OCI-LY7 (cell line): ENCODE measurements at regions not wholly inside any gene's neighbourhood (a gene's known extent, or its start where the extent isn't known, plus 50 kb on each side); places are given as distances from the start of the nearest gene placed in this dataset.

ENCODE experiments used
- BruUV-seq: library from RNA; stranded (reverse); fragments of 400-500 nt; replicated peaks from 2 replicates; lab custom pipeline; 2021; lab: Mats Ljungman, UMichigan
- CTCF ChIA-PET: fragments of 300-600 bp; sonication (Branson Sonifier 250); formaldehyde crosslinking; loops from one replicate; lab custom pipeline; 2022; ENCODE audit warnings: antibody characterized with exemption; ENCODE audit not compliant: unreplicated experiment; lab: Charles Lee
- POLR2A ChIA-PET: fragments of 300-600 bp; sonication (Branson Sonifier 250); formaldehyde crosslinking; loops from one replicate; lab custom pipeline; 2022; ENCODE audit warnings: antibody characterized with exemption; lab: Charles Lee
- DNase-seq: peaks from one replicate; pipeline ENCODE4 v3.0.0-alpha.2; 2015; ENCODE audit warnings: low spot score
- H2AFZ ChIP-seq: fragments of 200-600 bp; sonication (generic), shearing (Covaris generic); 2 replicates; pipeline ENCODE4 v1.6.1; 2014; ENCODE audit warnings: mild to moderate bottlenecking, antibody characterized with exemption, low read length, moderate library complexity
- H3K27ac ChIP-seq: fragments of 200-600 bp; sonication (generic); 2 replicates; pipeline ENCODE4 v1.5.1; 2014; ENCODE audit warnings: mixed run types, low read depth, mild to moderate bottlenecking, moderate library complexity, low read length, inconsistent platforms; ENCODE audit not compliant: poor library complexity, severe bottlenecking
- H3K36me3 ChIP-seq: fragments of 200-600 bp; sonication (generic); 2 replicates; pipeline ENCODE4 v1.6.1; 2014; ENCODE audit warnings: mild to moderate bottlenecking, antibody characterized with exemption, low read length, moderate library complexity, mixed read lengths; ENCODE audit not compliant: insufficient read depth
- H3K4me1 ChIP-seq: fragments of 200-600 bp; sonication (generic); 2 replicates; pipeline ENCODE4 v1.5.1; 2014; ENCODE audit warnings: mild to moderate bottlenecking, low read length; ENCODE audit not compliant: insufficient read depth, poor library complexity, severe bottlenecking
- H3K4me2 ChIP-seq: fragments of 200-600 bp; sonication (generic); 2 replicates; pipeline ENCODE4 v1.6.1; 2014; ENCODE audit warnings: mild to moderate bottlenecking, low read length
- H3K4me3 ChIP-seq: fragments of 200-600 bp; sonication (generic); 2 replicates; pipeline ENCODE4 v1.5.1; 2014; ENCODE audit warnings: mild to moderate bottlenecking, low read depth, low read length; ENCODE audit not compliant: poor library complexity, severe bottlenecking
- H3K79me2 ChIP-seq: fragments of 200-600 bp; sonication (generic); 2 replicates; pipeline ENCODE4 v1.6.1; 2016; ENCODE audit warnings: low read depth, mild to moderate bottlenecking, low read length, moderate library complexity, mixed read lengths; ENCODE audit not compliant: insufficient read depth
- H3K9me2 ChIP-seq: fragments of 200-600 bp; sonication (generic); 2 replicates; pipeline ENCODE4 v1.6.1; 2016; ENCODE audit warnings: mild to moderate bottlenecking, low read length, mixed read lengths; ENCODE audit not compliant: insufficient read depth
- H3K9me3 ChIP-seq: fragments of 200-600 bp; sonication (generic); 2 replicates; pipeline ENCODE4 v1.6.1; 2014; ENCODE audit warnings: mild to moderate bottlenecking, mixed run types, low read length, mixed read lengths
- H4K20me1 ChIP-seq: fragments of 200-600 bp; sonication (generic); 2 replicates; pipeline ENCODE4 v1.6.1; 2014; ENCODE audit warnings: mild to moderate bottlenecking, antibody characterized with exemption, low read length, moderate library complexity, mixed read lengths; ENCODE audit not compliant: insufficient read depth
- CTCF ChIP-seq: fragments of 200-600 bp; sonication (generic); conservative IDR thresholded peaks from 2 replicates; pipeline ENCODE4 v1.5.1; 2014; ENCODE audit warnings: mild to moderate bottlenecking, antibody characterized with exemption, low read length, moderate library complexity, mixed read lengths
- EZH2phosphoT487 ChIP-seq: fragments of 200-600 bp; sonication (generic); IDR thresholded peaks from 2 replicates; pipeline ENCODE4 v1.6.1; 2018; ENCODE audit warnings: low read depth, borderline replicate concordance, mild to moderate bottlenecking, mixed run types, antibody characterized with exemption, low read length, moderate library complexity, mixed read lengths
- intact Hi-C: fragments of 100-400 bp; cut with micrococcal nuclease; formaldehyde crosslinking; loops from one replicate; pipeline ENCODE4 v1.10.0; 2022; ENCODE audit not compliant: unreplicated experiment

GRCh38 chr16:80330150-80330549 lies 210.6 kb upstream of the DYNLRB2 start:
- no peaks in the 10 kb centered on the region for H3K4me1 ChIP-seq
- no peaks in the 10 kb centered on the region for H3K9me2 ChIP-seq
- H3K79me2 ChIP-seq: no peaks in the 10 kb centered on the region
- H3K4me3 ChIP-seq: no peak overlapping the region
- no peak overlapping the region for H3K27ac ChIP-seq
- DNase-seq: no peak
- H2AFZ ChIP-seq: no peak overlapping the region
- ChIA-PET POLR2A (interaction anchor here (0.7 kb wide), 1 partner anchor 1877 kb away, joined by 3 read pairs; no protein-coding TSS in a partner anchor), CTCF (no interaction called here)
- H4K20me1 ChIP-seq: no peaks in the 10 kb centered on the region
- no peaks in the 10 kb centered on the region for H3K9me3 ChIP-seq
- intact Hi-C loops: no loop called here
- no peaks in the 10 kb centered on the region for H3K36me3 ChIP-seq
- TF ChIP-seq EZH2phosphoT487: no peak
- TF ChIP-seq CTCF: no peak
- no peak overlapping the region for H3K4me2 ChIP-seq
- BruUV-seq: no TSS peak

GRCh38 chr16:80327740-80328139 lies 213.1 kb upstream of the DYNLRB2 start:
- Histone ChIP-seq H3K4me1 (no peaks in the 10 kb centered on the region), H3K27ac (no peak overlapping the region), H4K20me1 (no peaks in the 10 kb centered on the region), H3K79me2 (no peaks in the 10 kb centered on the region), H3K9me2 (no peaks in the 10 kb centered on the region), H3K9me3 (no peaks in the 10 kb centered on the region), H3K36me3 (no peaks in the 10 kb centered on the region), H3K4me2 (no peak overlapping the region), H2AFZ (no peak overlapping the region), H3K4me3 (no peak overlapping the region)
- CTCF ChIA-PET: no interaction called here
- POLR2A ChIA-PET: interaction anchor here (0.6 kb wide), 1 partner anchor 922 kb away, joined by 5 read pairs; no protein-coding TSS in a partner anchor
- intact Hi-C loops: no loop called here
- no TSS peak for BruUV-seq
- DNase-seq: no peak
- no peak for TF ChIP-seq EZH2phosphoT487
- no peak for TF ChIP-seq CTCF

DNA sequence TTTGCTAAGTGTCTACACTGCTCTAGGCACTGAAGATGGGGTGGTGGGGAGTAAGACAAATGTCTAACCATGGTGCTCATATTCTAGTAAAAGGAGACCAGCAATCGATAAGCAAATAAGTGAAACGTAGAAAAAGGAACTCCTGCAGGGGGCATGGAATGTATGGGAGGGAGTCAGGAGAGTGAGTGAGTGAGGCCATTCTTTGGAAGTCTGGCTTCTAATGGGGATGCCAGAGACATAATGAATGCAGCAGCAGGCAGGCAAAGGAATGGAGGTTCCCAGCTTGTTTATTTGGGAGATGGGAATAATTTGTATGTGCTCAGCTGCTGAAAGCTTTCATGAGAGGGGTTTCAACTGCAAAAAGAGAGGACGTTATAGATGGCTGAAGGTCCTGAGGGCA lies 216.4 kb upstream of the DYNLRB2 start:
- intact Hi-C loops: no loop called here
- ChIA-PET CTCF (no interaction called here), POLR2A (no interaction called here)
- no peak for DNase-seq
- Histone ChIP-seq H3K36me3 (no peaks in the 10 kb centered on the region), H3K9me3 (no peaks in the 10 kb centered on the region), H3K27ac (no peak overlapping the region), H3K4me3 (no peak overlapping the region), H3K4me2 (no peak overlapping the region), H3K9me2 (no peaks in the 10 kb centered on the region), H3K4me1 (no peaks in the 10 kb centered on the region), H3K79me2 (no peaks in the 10 kb centered on the region), H4K20me1 (no peaks in the 10 kb centered on the region), H2AFZ (no peak overlapping the region)
- TF ChIP-seq EZH2phosphoT487: no peak
- BruUV-seq: no TSS peak
